Neural progenitor cell (in vitro differentiated cells): ENCODE measurements at regions not wholly inside any gene's neighbourhood (a gene's known extent, or its start where the extent isn't known, plus 50 kb on each side); places are given as distances from the start of the nearest gene placed in this dataset.

Experiments
- DNase-seq: peaks from one replicate; pipeline ENCODE4 v3.0.0-alpha.2; 2016; ENCODE audit warnings: low spot score
- H2AFZ ChIP-seq: fragments of 200-600 bp; sonication (generic); replicated peaks from 2 replicates; pipeline ENCODE4 v1.6.1; 2016; ENCODE audit warnings: antibody characterized with exemption
- H3F3A ChIP-seq: fragments of 200-600 bp; sonication (generic); 2 replicates; pipeline ENCODE4 v1.6.1; 2016; ENCODE audit warnings: antibody characterized with exemption, low read depth
- H3K27ac ChIP-seq: fragments of 200-600 bp; sonication (generic); 2 replicates; pipeline ENCODE4 v1.5.1; 2016; ENCODE audit warnings: mild to moderate bottlenecking
- H3K27me3 ChIP-seq: fragments of 200-600 bp; sonication (generic); 2 replicates; pipeline ENCODE4 v1.6.1; 2016; ENCODE audit warnings: mild to moderate bottlenecking, moderate library complexity
- H3K36me3 ChIP-seq: fragments of 200-600 bp; sonication (generic); 2 replicates; pipeline ENCODE4 v1.5.1; 2016
- H3K4me1 ChIP-seq: fragments of 200-600 bp; sonication (generic); 2 replicates; pipeline ENCODE4 v1.6.1; 2016; ENCODE audit warnings: mixed run types
- H3K4me2 ChIP-seq: fragments of 200-600 bp; sonication (generic); 2 replicates; pipeline ENCODE4 v1.6.1; 2016
- H3K4me3 ChIP-seq: fragments of 200-600 bp; sonication (generic); 2 replicates; pipeline ENCODE4 v1.5.1; 2016
- H3K79me2 ChIP-seq: fragments of 200-600 bp; sonication (generic); 2 replicates; pipeline ENCODE4 v1.6.1; 2016; ENCODE audit warnings: low read depth
- H3K9ac ChIP-seq: fragments of 200-600 bp; sonication (generic); 2 replicates; pipeline ENCODE4 v1.6.1; 2016
- H3K9me3 ChIP-seq: fragments of 200-600 bp; sonication (generic); 2 replicates; pipeline ENCODE4 v1.5.1; 2016; ENCODE audit warnings: low read depth
- H4K20me1 ChIP-seq: fragments of 200-600 bp; sonication (generic); 2 replicates; pipeline ENCODE4 v1.6.1; 2016; ENCODE audit warnings: low read depth
- H3K27ac Mint-ChIP-seq: 3 replicates; pipeline ENCODE4 v1.8.0; 2021; ENCODE audit warnings: mixed read lengths
- H3K27me3 Mint-ChIP-seq: 2 replicates; pipeline ENCODE4 v1.8.0; 2022; ENCODE audit warnings: low read depth, mild to moderate bottlenecking, inconsistent platforms, moderate library complexity, mixed read lengths; ENCODE audit not compliant: insufficient read depth
- H3K36me3 Mint-ChIP-seq: 3 replicates; pipeline ENCODE4 v1.8.0; 2021; ENCODE audit warnings: mixed read lengths
- H3K4me1 Mint-ChIP-seq: 3 replicates; pipeline ENCODE4 v1.8.0; 2021; ENCODE audit warnings: mixed read lengths
- H3K4me3 Mint-ChIP-seq: 3 replicates; pipeline ENCODE4 v1.8.0; 2021; ENCODE audit warnings: mild to moderate bottlenecking, moderate library complexity, mixed read lengths
- H3K9me3 Mint-ChIP-seq: 3 replicates; pipeline ENCODE4 v1.8.0; 2020; ENCODE audit warnings: mixed read lengths
- EZH2 ChIP-seq: fragments of 200-600 bp; sonication (generic); IDR thresholded peaks from 2 replicates; pipeline ENCODE4 v1.6.1; 2017; ENCODE audit warnings: antibody characterized with exemption, mild to moderate bottlenecking, moderate library complexity
- EZH2phosphoT487 ChIP-seq: fragments of 200-600 bp; sonication (generic); IDR thresholded peaks from 2 replicates; pipeline ENCODE4 v1.6.1; 2017; ENCODE audit warnings: antibody characterized with exemption
- TF ChIP-seq, protein P1 (sequence below): fragments of 200-600 bp; sonication (generic); IDR thresholded peaks from 2 replicates; pipeline ENCODE4 v1.5.1; 2017; ENCODE audit warnings: antibody characterized with exemption, mild to moderate bottlenecking

DNA sequence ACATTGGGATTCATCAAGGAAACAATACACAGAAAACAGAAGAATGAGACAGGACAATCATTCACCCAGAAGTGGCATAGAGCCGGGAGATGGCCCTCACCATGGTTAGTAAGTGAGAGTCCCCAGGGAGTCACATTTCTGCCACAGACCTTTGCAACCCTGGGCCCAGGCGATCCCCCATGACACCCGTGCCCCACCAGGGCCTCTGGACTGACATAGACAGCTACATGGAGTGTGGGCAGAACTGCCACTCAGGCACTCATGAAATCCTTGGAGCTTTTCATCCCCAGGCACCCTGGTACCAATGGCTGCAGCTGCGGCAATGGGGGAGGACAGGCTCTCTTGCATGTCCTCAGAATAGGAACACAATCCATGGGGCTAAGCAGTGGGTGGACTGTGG, 174.5 kb upstream of the TRPC4 start:
- no peaks in the 10 kb centered on the region for H3K36me3 ChIP-seq
- Mint-ChIP-seq H3K9me3 (peaks cover 20% of the 10 kb centered on the region), H3K27me3 (peaks cover 6% of the 10 kb centered on the region), H3K36me3 (no peaks in the 10 kb centered on the region), H3K27ac (no peak overlapping the region), H3K4me1 (no peaks in the 10 kb centered on the region), H3K4me3 (no peak overlapping the region)
- no peaks in the 10 kb centered on the region for H3F3A ChIP-seq
- no peaks in the 10 kb centered on the region for H4K20me1 ChIP-seq
- no peaks in the 10 kb centered on the region for H3K9me3 ChIP-seq
- no peaks in the 10 kb centered on the region for H3K79me2 ChIP-seq
- H3K9ac ChIP-seq: no peak overlapping the region
- no peak overlapping the region for H2AFZ ChIP-seq
- H3K4me3 ChIP-seq: no peak overlapping the region
- H3K4me1 ChIP-seq: no peaks in the 10 kb centered on the region
- no peaks in the 10 kb centered on the region for H3K27me3 ChIP-seq
- H3K27ac ChIP-seq: no peak overlapping the region
- no peak for DNase-seq
- no peak overlapping the region for H3K4me2 ChIP-seq
- no peak for TF ChIP-seq EZH2

DNA sequence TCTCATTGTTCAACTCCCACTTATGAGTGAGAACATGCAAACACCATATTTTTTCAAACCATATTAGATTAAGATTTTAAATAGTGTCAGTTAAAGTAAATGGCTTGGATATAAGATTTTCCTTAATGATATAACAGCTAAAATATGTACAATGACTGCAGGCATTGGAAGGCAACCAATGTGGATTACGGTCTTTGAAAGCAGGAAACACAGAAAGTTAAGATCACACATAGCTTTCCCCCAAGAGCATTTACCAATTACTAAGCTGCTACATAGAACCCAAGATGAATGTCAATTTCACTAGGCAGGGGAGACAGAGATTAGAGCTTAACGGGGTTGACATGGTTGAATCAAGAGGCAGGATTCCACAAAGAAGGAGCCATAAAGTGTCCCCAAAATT, 173.2 kb upstream of the TRPC4 start:
- Histone ChIP-seq H3F3A (no peaks in the 10 kb centered on the region), H3K27me3 (no peaks in the 10 kb centered on the region), H3K36me3 (no peaks in the 10 kb centered on the region), H3K4me3 (no peak overlapping the region), H3K27ac (no peak overlapping the region), H2AFZ (no peak overlapping the region), H3K79me2 (no peaks in the 10 kb centered on the region), H3K4me2 (no peak overlapping the region), H3K4me1 (no peaks in the 10 kb centered on the region), H3K9ac (no peak overlapping the region), H4K20me1 (no peaks in the 10 kb centered on the region), H3K9me3 (no peaks in the 10 kb centered on the region)
- Mint-ChIP-seq H3K36me3 (no peaks in the 10 kb centered on the region), H3K27ac (no peak overlapping the region), H3K27me3 (peaks cover 4% of the 10 kb centered on the region), H3K4me3 (no peak overlapping the region), H3K9me3 (peaks cover 18% of the 10 kb centered on the region), H3K4me1 (no peaks in the 10 kb centered on the region)
- no peak for DNase-seq
- no peak for TF ChIP-seq EZH2phosphoT487

DNA sequence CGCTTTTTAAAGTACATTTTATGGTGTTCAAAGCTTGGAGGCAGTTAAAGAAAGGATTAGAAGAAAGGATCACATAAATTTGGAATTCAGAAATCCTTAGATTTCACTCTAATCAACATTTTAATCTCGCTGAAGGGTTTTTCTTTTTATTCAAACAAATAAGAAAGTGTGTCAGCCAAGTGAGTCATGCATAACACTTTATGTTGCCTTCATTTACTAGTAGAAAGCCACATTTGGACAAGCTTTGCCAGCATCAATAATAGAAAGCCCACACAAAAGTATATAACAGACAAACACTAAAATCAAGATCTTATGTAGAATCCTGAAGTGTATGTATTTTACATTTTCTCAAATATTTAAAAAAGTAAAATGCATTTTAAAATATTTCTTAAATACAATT, 154.9 kb upstream of the TRPC4 start:
- Histone ChIP-seq H4K20me1 (no peaks in the 10 kb centered on the region), H3K4me1 (no peaks in the 10 kb centered on the region), H3K4me2 (no peak overlapping the region), H2AFZ (no peak overlapping the region), H3K27ac (no peak overlapping the region), H3F3A (no peaks in the 10 kb centered on the region), H3K36me3 (no peaks in the 10 kb centered on the region), H3K27me3 (no peaks in the 10 kb centered on the region), H3K79me2 (no peaks in the 10 kb centered on the region), H3K4me3 (no peak overlapping the region), H3K9ac (no peak overlapping the region), H3K9me3 (no peaks in the 10 kb centered on the region)
- Mint-ChIP-seq H3K36me3 (peaks cover 1% of the 10 kb centered on the region), H3K4me1 (no peaks in the 10 kb centered on the region), H3K9me3 (peaks cover 5% of the 10 kb centered on the region), H3K27ac (no peak overlapping the region), H3K4me3 (no peak overlapping the region), H3K27me3 (peaks cover 3% of the 10 kb centered on the region)
- no peak for DNase-seq
- TF ChIP-seq EZH2phosphoT487 (no peak), EZH2 (no peak)
- TF ChIP-seq, protein P1, sequence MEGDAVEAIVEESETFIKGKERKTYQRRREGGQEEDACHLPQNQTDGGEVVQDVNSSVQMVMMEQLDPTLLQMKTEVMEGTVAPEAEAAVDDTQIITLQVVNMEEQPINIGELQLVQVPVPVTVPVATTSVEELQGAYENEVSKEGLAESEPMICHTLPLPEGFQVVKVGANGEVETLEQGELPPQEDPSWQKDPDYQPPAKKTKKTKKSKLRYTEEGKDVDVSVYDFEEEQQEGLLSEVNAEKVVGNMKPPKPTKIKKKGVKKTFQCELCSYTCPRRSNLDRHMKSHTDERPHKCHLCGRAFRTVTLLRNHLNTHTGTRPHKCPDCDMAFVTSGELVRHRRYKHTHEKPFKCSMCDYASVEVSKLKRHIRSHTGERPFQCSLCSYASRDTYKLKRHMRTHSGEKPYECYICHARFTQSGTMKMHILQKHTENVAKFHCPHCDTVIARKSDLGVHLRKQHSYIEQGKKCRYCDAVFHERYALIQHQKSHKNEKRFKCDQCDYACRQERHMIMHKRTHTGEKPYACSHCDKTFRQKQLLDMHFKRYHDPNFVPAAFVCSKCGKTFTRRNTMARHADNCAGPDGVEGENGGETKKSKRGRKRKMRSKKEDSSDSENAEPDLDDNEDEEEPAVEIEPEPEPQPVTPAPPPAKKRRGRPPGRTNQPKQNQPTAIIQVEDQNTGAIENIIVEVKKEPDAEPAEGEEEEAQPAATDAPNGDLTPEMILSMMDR: no peak

DNA sequence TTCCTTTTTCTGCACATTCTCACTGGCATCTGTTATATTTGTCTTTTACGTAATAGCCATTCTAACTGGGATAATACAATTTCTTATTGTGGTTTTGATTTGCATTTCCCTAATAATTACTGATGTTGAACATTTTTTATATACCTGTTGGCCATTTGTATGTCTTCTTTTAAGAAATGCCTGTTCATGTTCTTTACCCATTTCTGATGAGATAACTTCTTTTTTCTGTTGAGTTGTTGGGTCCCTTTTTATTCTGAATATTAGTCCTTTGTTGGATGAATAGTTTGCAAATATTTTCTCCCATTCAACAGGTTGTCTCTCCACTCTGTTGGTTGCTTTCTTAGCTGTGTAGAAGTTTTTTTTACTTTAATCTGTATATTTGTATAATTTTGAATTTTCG, 147.7 kb upstream of the TRPC4 start:
- Mint-ChIP-seq H3K27me3 (no peaks in the 10 kb centered on the region), H3K4me1 (no peaks in the 10 kb centered on the region), H3K36me3 (peaks cover 3% of the 10 kb centered on the region)

More for the DNA sequence above, 147.7 kb upstream of the TRPC4 start:
- H3K4me3 ChIP-seq: no peak overlapping the region
- Mint-ChIP-seq H3K27ac (no peak overlapping the region), H3K4me3 (no peak overlapping the region), H3K9me3 (peaks cover 19% of the 10 kb centered on the region)
- H3K27me3 ChIP-seq: no peaks in the 10 kb centered on the region
- TF ChIP-seq EZH2: no peak
- no peak for TF ChIP-seq EZH2phosphoT487
- TF ChIP-seq, protein P1: no peak
- no peaks in the 10 kb centered on the region for H4K20me1 ChIP-seq
- H3K4me2 ChIP-seq: no peak overlapping the region
- H3K27ac ChIP-seq: no peak overlapping the region
- H3K36me3 ChIP-seq: no peaks in the 10 kb centered on the region
- H2AFZ ChIP-seq: no peak overlapping the region
- H3F3A ChIP-seq: no peaks in the 10 kb centered on the region
- H3K9me3 ChIP-seq: peaks cover 8% of the 10 kb centered on the region
- no peaks in the 10 kb centered on the region for H3K79me2 ChIP-seq
- no peak overlapping the region for H3K9ac ChIP-seq
- no peaks in the 10 kb centered on the region for H3K4me1 ChIP-seq
- DNase-seq: no peak
